H9 (cell line): ENCODE measurements at regions not wholly inside any gene's neighbourhood (a gene's known extent, or its start where the extent isn't known, plus 50 kb on each side); places are given as distances from the start of the nearest gene placed in this dataset.

Source experiments
- DNase-seq: peaks from one replicate; pipeline ENCODE4 v3.0.0-alpha.2; 2017
- H2AFZ ChIP-seq: one replicate; pipeline ENCODE4 v1.6.1; 2013; ENCODE audit warnings: mild to moderate bottlenecking, low read length, control low read depth, moderate library complexity
- H2AK5ac ChIP-seq: 2 replicates; pipeline ENCODE4 v1.6.1; 2013; ENCODE audit warnings: low read length, control low read depth, mixed read lengths; ENCODE audit not compliant: insufficient read length
- H2BK120ac ChIP-seq: one replicate; pipeline ENCODE4 v1.6.1; 2013; ENCODE audit warnings: low read depth, mild to moderate bottlenecking, low read length, control low read depth, inconsistent platforms; ENCODE audit not compliant: poor library complexity, severe bottlenecking
- H2BK12ac ChIP-seq: 2 replicates; pipeline ENCODE4 v1.6.1; 2013; ENCODE audit warnings: low read length, control low read depth, mixed read lengths, low read depth; ENCODE audit not compliant: insufficient read length
- H2BK15ac ChIP-seq: 2 replicates; pipeline ENCODE4 v1.6.1; 2013; ENCODE audit warnings: low read depth, low read length, control low read depth
- H2BK20ac ChIP-seq: one replicate; pipeline ENCODE4 v1.6.1; 2013; ENCODE audit warnings: low read depth, mild to moderate bottlenecking, low read length, control low read depth, inconsistent platforms; ENCODE audit not compliant: poor library complexity, severe bottlenecking
- H2BK5ac ChIP-seq: 2 replicates; pipeline ENCODE4 v1.6.1; 2013; ENCODE audit warnings: low read length, control low read depth, mixed read lengths; ENCODE audit not compliant: insufficient read length
- H3K14ac ChIP-seq: 2 replicates; pipeline ENCODE4 v1.6.1; 2013; ENCODE audit warnings: low read length, control low read depth; ENCODE audit not compliant: insufficient read depth
- H3K18ac ChIP-seq: 2 replicates; pipeline ENCODE4 v1.6.1; 2013; ENCODE audit warnings: low read depth, mild to moderate bottlenecking, mixed read lengths, low read length, control low read depth; ENCODE audit not compliant: insufficient read length
- H3K23ac ChIP-seq: 2 replicates; pipeline ENCODE4 v1.6.1; 2013; ENCODE audit warnings: low read length, control low read depth, mixed read lengths, low read depth; ENCODE audit not compliant: insufficient read length
- H3K23me2 ChIP-seq: 2 replicates; pipeline ENCODE4 v1.6.1; 2013; ENCODE audit warnings: low read depth, mild to moderate bottlenecking, mixed read lengths, low read length, control low read depth; ENCODE audit not compliant: insufficient read length, poor library complexity, severe bottlenecking
- H3K27ac ChIP-seq: 2 replicates; pipeline ENCODE4 v1.5.1; 2013; ENCODE audit warnings: low read length, control low read depth, mixed read lengths, low read depth; ENCODE audit not compliant: insufficient read length
- H3K27me3 ChIP-seq: 2 replicates; pipeline ENCODE4 v1.6.1; 2013; ENCODE audit warnings: low read length, control low read depth, inconsistent platforms; ENCODE audit not compliant: insufficient read depth
- H3K4ac ChIP-seq: 2 replicates; pipeline ENCODE4 v1.6.1; 2013; ENCODE audit warnings: low read depth, mild to moderate bottlenecking, control low read depth, inconsistent platforms, low read length, moderate library complexity
- H3K4me1 ChIP-seq: 2 replicates; pipeline ENCODE4 v1.6.1; 2013; ENCODE audit warnings: low read length, control low read depth, inconsistent platforms; ENCODE audit not compliant: insufficient read depth
- H3K4me2 ChIP-seq: 2 replicates; pipeline ENCODE4 v1.6.1; 2013; ENCODE audit warnings: low read length, control low read depth, mixed read lengths; ENCODE audit not compliant: insufficient read length, insufficient read depth
- H3K56ac ChIP-seq: 2 replicates; pipeline ENCODE4 v1.6.1; 2013; ENCODE audit warnings: low read depth, mild to moderate bottlenecking, mixed read lengths, low read length, control low read depth; ENCODE audit not compliant: insufficient read length
- H3K79me1 ChIP-seq: 2 replicates; pipeline ENCODE4 v1.6.1; 2013; ENCODE audit warnings: low read depth, mild to moderate bottlenecking, moderate library complexity, low read length, control low read depth, inconsistent platforms; ENCODE audit not compliant: insufficient read depth, poor library complexity, severe bottlenecking
- H3K79me2 ChIP-seq: 2 replicates; pipeline ENCODE4 v1.6.1; 2013; ENCODE audit warnings: low read length, control low read depth, inconsistent platforms; ENCODE audit not compliant: insufficient read depth
- H3K9ac ChIP-seq: 2 replicates; pipeline ENCODE4 v1.6.1; 2013; ENCODE audit warnings: low read length, control low read depth, mixed read lengths; ENCODE audit not compliant: insufficient read length; ENCODE audit errors: extremely low read depth
- H3K9me3 ChIP-seq: one replicate; pipeline ENCODE4 v1.6.1; 2013; ENCODE audit warnings: low read depth, low read length, inconsistent platforms; ENCODE audit not compliant: control insufficient read depth
- H3T11ph ChIP-seq: one replicate; pipeline ENCODE4 v1.6.1; 2013; ENCODE audit warnings: mild to moderate bottlenecking, low read length, control low read depth, inconsistent platforms
- H4K20me1 ChIP-seq: one replicate; pipeline ENCODE4 v1.6.1; 2013; ENCODE audit not compliant: control insufficient read depth, insufficient read length, insufficient read depth
- H4K5ac ChIP-seq: 2 replicates; pipeline ENCODE4 v1.6.1; 2013; ENCODE audit warnings: low read depth, mild to moderate bottlenecking, mixed read lengths, low read length, control low read depth; ENCODE audit not compliant: insufficient read length
- H4K8ac ChIP-seq: replicated peaks from 2 replicates; pipeline ENCODE4 v1.6.1; 2013; ENCODE audit warnings: low read length, control low read depth, mixed read lengths, low read depth; ENCODE audit not compliant: insufficient read length
- H4K91ac ChIP-seq: 2 replicates; pipeline ENCODE4 v1.6.1; 2013; ENCODE audit warnings: low read depth, mild to moderate bottlenecking, moderate library complexity, mixed read lengths, low read length, control low read depth; ENCODE audit not compliant: insufficient read length
- H3K27ac Mint-ChIP-seq, 3 experiments: 2 replicates in 2 of 3; 3 replicates in 1 of 3; pipeline ENCODE4 v1.8.0; 2020 to 2021; ENCODE audit warnings: mixed read lengths in 3 of 3, mild to moderate bottlenecking in 1 of 3, moderate library complexity in 1 of 3
- H3K27me3 Mint-ChIP-seq: 2 replicates; pipeline ENCODE4 v1.8.0; 2021; ENCODE audit warnings: low read depth, mild to moderate bottlenecking, moderate library complexity, mixed read lengths
- H3K36me3 Mint-ChIP-seq, 3 experiments: 2 replicates in 2 of 3; 3 replicates in 1 of 3; pipeline ENCODE4 v1.8.0; 2020 to 2021; ENCODE audit warnings: low read depth in 3 of 3, mixed read lengths in 3 of 3; ENCODE audit not compliant: insufficient read depth in 1 of 3
- H3K4me1 Mint-ChIP-seq, 2 experiments: 2 replicates each; pipeline ENCODE4 v1.8.0; 2020; ENCODE audit warnings: mixed read lengths in 2 of 2
- H3K4me3 Mint-ChIP-seq, 2 experiments: 2 replicates in 1 of 2; 3 replicates in 1 of 2; pipeline ENCODE4 v1.8.0; 2020 to 2021; ENCODE audit warnings: mild to moderate bottlenecking in 2 of 2, mixed read lengths in 2 of 2, moderate library complexity in 1 of 2
- H3K9me3 Mint-ChIP-seq, 2 experiments: 2 replicates in 1 of 2; 3 replicates in 1 of 2; pipeline ENCODE4 v1.8.0; 2020; ENCODE audit warnings: mild to moderate bottlenecking in 2 of 2, mixed read lengths in 2 of 2, moderate library complexity in 1 of 2
- WGBS: extraction: QIAGEN DNeasy Blood & Tissue Kit; methylation state at CpG from one replicate; pipeline ENCODE4 v1.1.7; 2013; ENCODE audit warnings: missing lambda C conversion rate, low lambda C conversion rate, mixed read lengths; ENCODE audit not compliant: insufficient read length; ENCODE audit errors: extremely low coverage; 5-methylcytosine and 5-hydroxymethylcytosine counted together
- TF ChIP-seq, protein P1 (sequence below): fragments of 200-600 bp; sonication (generic); conservative IDR thresholded peaks from 3 replicates; pipeline ENCODE4 v1.8.0; 2021; ENCODE audit warnings: antibody characterized with exemption, mild to moderate bottlenecking

DNA sequence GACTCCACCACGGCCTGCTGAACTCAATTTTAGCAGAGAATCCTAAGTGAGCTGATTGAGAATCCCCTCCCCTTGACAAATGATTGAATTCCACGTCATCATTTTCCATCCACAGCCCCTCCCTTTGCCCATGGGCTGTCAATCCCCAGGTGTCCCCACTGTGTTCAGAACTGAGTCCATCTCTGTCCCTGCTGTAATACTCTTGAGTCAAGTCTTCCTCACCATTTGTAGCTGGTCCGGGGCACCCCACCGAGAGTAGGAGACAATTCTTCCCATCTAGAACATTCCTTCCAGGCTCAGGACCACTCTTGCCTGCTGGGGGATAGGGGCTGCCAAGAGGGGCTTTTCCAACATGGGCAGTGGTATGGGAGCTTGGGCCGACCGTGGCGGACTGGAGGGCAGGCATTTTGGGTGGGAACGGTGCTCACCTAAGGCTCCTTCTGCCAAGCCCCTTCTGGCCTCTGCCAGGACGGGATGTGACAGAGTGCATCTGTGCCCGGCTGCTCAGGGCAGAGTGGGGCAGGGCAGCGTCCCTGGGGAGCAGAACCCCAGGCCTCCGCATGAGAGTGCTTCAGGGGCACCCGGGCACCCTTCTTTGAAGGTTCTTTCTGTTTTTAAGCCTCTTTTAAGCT is 218.1 kb upstream of the RTL1 start:
- no peak overlapping the region for H2BK20ac ChIP-seq
- no peak overlapping the region for H3K27ac ChIP-seq
- H4K91ac ChIP-seq: no peak overlapping the region
- H3K27ac Mint-ChIP-seq: no peak overlapping the region
- H3K56ac ChIP-seq: no peak overlapping the region
- TF ChIP-seq, protein P1, sequence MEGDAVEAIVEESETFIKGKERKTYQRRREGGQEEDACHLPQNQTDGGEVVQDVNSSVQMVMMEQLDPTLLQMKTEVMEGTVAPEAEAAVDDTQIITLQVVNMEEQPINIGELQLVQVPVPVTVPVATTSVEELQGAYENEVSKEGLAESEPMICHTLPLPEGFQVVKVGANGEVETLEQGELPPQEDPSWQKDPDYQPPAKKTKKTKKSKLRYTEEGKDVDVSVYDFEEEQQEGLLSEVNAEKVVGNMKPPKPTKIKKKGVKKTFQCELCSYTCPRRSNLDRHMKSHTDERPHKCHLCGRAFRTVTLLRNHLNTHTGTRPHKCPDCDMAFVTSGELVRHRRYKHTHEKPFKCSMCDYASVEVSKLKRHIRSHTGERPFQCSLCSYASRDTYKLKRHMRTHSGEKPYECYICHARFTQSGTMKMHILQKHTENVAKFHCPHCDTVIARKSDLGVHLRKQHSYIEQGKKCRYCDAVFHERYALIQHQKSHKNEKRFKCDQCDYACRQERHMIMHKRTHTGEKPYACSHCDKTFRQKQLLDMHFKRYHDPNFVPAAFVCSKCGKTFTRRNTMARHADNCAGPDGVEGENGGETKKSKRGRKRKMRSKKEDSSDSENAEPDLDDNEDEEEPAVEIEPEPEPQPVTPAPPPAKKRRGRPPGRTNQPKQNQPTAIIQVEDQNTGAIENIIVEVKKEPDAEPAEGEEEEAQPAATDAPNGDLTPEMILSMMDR: no peak
- peaks cover 9% of the 10 kb centered on the region for H3K27me3 Mint-ChIP-seq
- H2AK5ac ChIP-seq: no peak overlapping the region
- H3K79me1 ChIP-seq: no peaks in the 10 kb centered on the region
- H2BK120ac ChIP-seq: no peak overlapping the region
- peaks cover 0 to 4% of the 10 kb centered on the region in 2 experiments; a peak in 1 of 5 replicates for H3K9me3 Mint-ChIP-seq
- H3K4me1 ChIP-seq: no peaks in the 10 kb centered on the region
- no peak overlapping the region for H4K8ac ChIP-seq
- no peak overlapping the region for H2BK12ac ChIP-seq
- H2BK15ac ChIP-seq: no peak overlapping the region
- H3K23me2 ChIP-seq: no peaks in the 10 kb centered on the region
- no peak overlapping the region for H3K4me2 ChIP-seq
- H3K9me3 ChIP-seq: no peaks in the 10 kb centered on the region
- H3K4me1 Mint-ChIP-seq: peaks cover 11 to 12% of the 10 kb centered on the region in 2 experiments
- DNase-seq: no peak
- H3K9ac ChIP-seq: no peak overlapping the region
- H4K5ac ChIP-seq: no peak overlapping the region
- H3T11ph ChIP-seq: no peak overlapping the region
- H3K18ac ChIP-seq: no peak overlapping the region
- H3K4ac ChIP-seq: no peak overlapping the region
- H3K36me3 Mint-ChIP-seq: no peaks in the 10 kb centered on the region
- no peak overlapping the region for H3K23ac ChIP-seq
- H3K27me3 ChIP-seq: no peaks in the 10 kb centered on the region
- no peaks in the 10 kb centered on the region for H3K79me2 ChIP-seq
- no peak overlapping the region for H2AFZ ChIP-seq
- no peak overlapping the region for H3K14ac ChIP-seq
- H3K4me3 Mint-ChIP-seq: no peak overlapping the region
- no CpG with 5 or more reads among the region's 13 CpGs for WGBS
- no peaks in the 10 kb centered on the region for H4K20me1 ChIP-seq
- no peak overlapping the region for H2BK5ac ChIP-seq
